GM23338 (cell line): ENCODE measurements at regions not wholly inside any gene's neighbourhood (a gene's known extent, or its start where the extent isn't known, plus 50 kb on each side); places are given as distances from the start of the nearest gene placed in this dataset.

Source experiments
- ATAC-seq: fragments of 200-7000 bp; cut with Tn5 transposase; 3 replicates; pipeline ENCODE4 v1.9.1; 2020
- DNase-seq: peaks from one replicate; pipeline ENCODE4 v3.0.0-alpha.2; 2015; ENCODE audit warnings: low spot score
- H2AFZ ChIP-seq: fragments of 200-600 bp; sonication (generic); 2 replicates; pipeline ENCODE4 v1.8.0; 2016; ENCODE audit warnings: antibody characterized with exemption, mild to moderate bottlenecking, moderate library complexity
- H3F3A ChIP-seq: fragments of 200-600 bp; sonication (generic); replicated peaks from 2 replicates; pipeline ENCODE4 v1.8.0; 2017; ENCODE audit warnings: antibody characterized with exemption, mixed run types, low read depth
- H3K27ac ChIP-seq: fragments of 200-600 bp; sonication (generic); 2 replicates; pipeline ENCODE4 v1.6.1; 2016; ENCODE audit warnings: low read depth
- H3K27me3 ChIP-seq: fragments of 200-600 bp; sonication (generic); 2 replicates; pipeline ENCODE4 v1.8.0; 2016; ENCODE audit warnings: mild to moderate bottlenecking, mixed run types, moderate library complexity; ENCODE audit not compliant: insufficient read depth
- H3K36me3 ChIP-seq: fragments of 200-600 bp; sonication (generic); 2 replicates; pipeline ENCODE4 v1.8.0; 2016; ENCODE audit warnings: mild to moderate bottlenecking; ENCODE audit not compliant: insufficient read depth
- H3K4me1 ChIP-seq: fragments of 200-600 bp; sonication (generic); 2 replicates; pipeline ENCODE4 v1.8.0; 2016; ENCODE audit warnings: mild to moderate bottlenecking, moderate library complexity; ENCODE audit not compliant: insufficient read depth
- H3K4me2 ChIP-seq: fragments of 200-600 bp; sonication (generic); 2 replicates; pipeline ENCODE4 v1.7.1; 2017; ENCODE audit warnings: mixed run types
- H3K4me3 ChIP-seq: fragments of 200-600 bp; sonication (generic); 2 replicates; pipeline ENCODE4 v1.6.1; 2016; ENCODE audit warnings: mixed run types
- H3K79me2 ChIP-seq: fragments of 200-600 bp; sonication (generic); replicated peaks from 2 replicates; pipeline ENCODE4 v1.8.0; 2017; ENCODE audit warnings: mild to moderate bottlenecking; ENCODE audit not compliant: insufficient read depth
- H3K9me2 ChIP-seq: fragments of 200-600 bp; sonication (generic); 2 replicates; pipeline ENCODE4 v1.8.0; 2017; ENCODE audit not compliant: insufficient read depth
- H4K20me1 ChIP-seq: fragments of 200-600 bp; sonication (generic); replicated peaks from 2 replicates; pipeline ENCODE4 v1.8.0; 2017; ENCODE audit warnings: mild to moderate bottlenecking; ENCODE audit not compliant: insufficient read depth
- H3K27ac Mint-ChIP-seq: 2 replicates; pipeline ENCODE4 v1.8.0; 2020; ENCODE audit warnings: inconsistent platforms, mild to moderate bottlenecking, moderate library complexity, mixed read lengths
- H3K27me3 Mint-ChIP-seq: 3 replicates; pipeline ENCODE4 v1.8.0; 2022; ENCODE audit warnings: low read depth, mild to moderate bottlenecking, moderate library complexity, mixed read lengths, inconsistent platforms; ENCODE audit not compliant: insufficient read depth, poor library complexity
- H3K36me3 Mint-ChIP-seq: 3 replicates; pipeline ENCODE4 v1.8.0; 2021; ENCODE audit warnings: low read depth, mild to moderate bottlenecking, inconsistent platforms, moderate library complexity, mixed read lengths
- H3K4me1 Mint-ChIP-seq: 3 replicates; pipeline ENCODE4 v1.8.0; 2020; ENCODE audit warnings: mild to moderate bottlenecking, inconsistent platforms, mixed read lengths
- H3K4me3 Mint-ChIP-seq: 3 replicates; pipeline ENCODE4 v1.8.0; 2021; ENCODE audit warnings: moderate library complexity, mild to moderate bottlenecking, inconsistent platforms, mixed read lengths
- H3K9me3 Mint-ChIP-seq: 3 replicates; pipeline ENCODE4 v1.8.0; 2020; ENCODE audit warnings: moderate library complexity, mild to moderate bottlenecking, inconsistent platforms, mixed read lengths
- CREB1 ChIP-seq: fragments of 250-450 bp; sonication (Bioruptor Pico); IDR thresholded peaks from 2 replicates; pipeline ENCODE4 v1.5.0; 2020; ENCODE audit warnings: low read depth, mild to moderate bottlenecking, moderate library complexity
- EZH2 ChIP-seq: fragments of 200-600 bp; sonication (generic); IDR thresholded peaks from one replicate; pipeline ENCODE4 v1.8.0; 2017; ENCODE audit warnings: antibody characterized with exemption, mild to moderate bottlenecking, low read depth; ENCODE audit not compliant: unreplicated experiment
- EZH2phosphoT487 ChIP-seq: fragments of 200-600 bp; sonication (generic); IDR thresholded peaks from one replicate; pipeline ENCODE4 v1.8.1; 2018; ENCODE audit warnings: antibody characterized with exemption; ENCODE audit not compliant: unreplicated experiment
- JUNB ChIP-seq: IDR thresholded peaks from one replicate; pipeline ENCODE4 v1.6.1; 2016; ENCODE audit warnings: antibody characterized with exemption; ENCODE audit not compliant: unreplicated experiment
- NANOG ChIP-seq: IDR thresholded peaks from 2 replicates; pipeline ENCODE4 v1.6.1; 2016; ENCODE audit warnings: antibody characterized with exemption, borderline replicate concordance
- POLR2AphosphoS5 ChIP-seq: IDR thresholded peaks from 2 replicates; pipeline ENCODE4 v1.6.1; 2016; ENCODE audit warnings: antibody characterized with exemption, low read depth
- STAT1 ChIP-seq: IDR thresholded peaks from one replicate; pipeline ENCODE4 v1.6.1; 2016; ENCODE audit warnings: antibody characterized with exemption; ENCODE audit not compliant: unreplicated experiment
- ZNF331 ChIP-seq: fragments of 250-450 bp; sonication (Bioruptor Pico); IDR thresholded peaks from 2 replicates; pipeline ENCODE4 v1.5.0; 2020; ENCODE audit warnings: low read depth, mild to moderate bottlenecking, moderate library complexity
- TF ChIP-seq, protein P1 (sequence below): IDR thresholded peaks from one replicate; pipeline ENCODE4 v1.6.1; 2018; ENCODE audit warnings: antibody characterized with exemption; ENCODE audit not compliant: unreplicated experiment
- TF ChIP-seq, protein P2 (sequence below): IDR thresholded peaks from 2 replicates; pipeline ENCODE4 v1.6.1; 2016; ENCODE audit warnings: antibody characterized with exemption
- TF ChIP-seq, protein P3 (sequence below): fragments of 250-450 bp; sonication (Bioruptor Pico); IDR thresholded peaks from 2 replicates; pipeline ENCODE4 v1.5.0; 2020; ENCODE audit warnings: mild to moderate bottlenecking, moderate library complexity
- TF ChIP-seq, protein P4 (sequence below), 2 experiments: fragments of 200-600 bp in 1 of 2; sonication (generic) in 1 of 2; conservative IDR thresholded peaks; 2 replicates each; pipeline versions ENCODE4 v1.5.1 to v1.6.1; 2016 to 2017; ENCODE audit warnings: antibody characterized with exemption in 2 of 2, low read depth in 2 of 2, mild to moderate bottlenecking in 2 of 2, moderate library complexity in 1 of 2

DNA sequence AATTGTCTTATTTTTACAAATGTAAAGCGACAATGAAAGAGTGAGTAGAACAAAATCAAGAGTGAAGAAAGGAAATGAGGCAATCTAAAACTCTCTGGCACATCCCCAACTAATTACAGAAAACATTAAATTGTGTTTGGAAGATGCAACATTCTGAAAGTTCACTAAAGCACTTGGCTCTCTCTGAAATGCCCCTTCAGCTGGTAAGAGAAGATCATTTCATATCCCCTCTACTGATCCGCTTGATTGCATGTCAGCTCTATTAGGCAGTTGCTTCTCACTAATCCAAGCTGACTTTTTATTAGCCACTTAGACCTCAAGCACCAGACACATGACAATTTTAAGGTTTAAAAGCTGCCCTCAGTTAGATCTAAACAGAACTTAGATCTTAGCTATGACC, 262.8 kb upstream of the PRMT6 start:
- Histone ChIP-seq H3K27ac (no peak overlapping the region), H3K4me1 (no peaks in the 10 kb centered on the region), H3K4me2 (no peak overlapping the region), H3K4me3 (no peak overlapping the region), H4K20me1 (no peaks in the 10 kb centered on the region), H2AFZ (no peak overlapping the region), H3K36me3 (no peaks in the 10 kb centered on the region), H3K79me2 (no peaks in the 10 kb centered on the region), H3K27me3 (no peaks in the 10 kb centered on the region), H3K9me2 (peaks cover 5% of the 10 kb centered on the region; the same call in 1 of the 2 replicates), H3F3A (no peaks in the 10 kb centered on the region)
- Mint-ChIP-seq H3K27me3 (no peaks in the 10 kb centered on the region), H3K4me3 (no peak overlapping the region), H3K4me1 (no peaks in the 10 kb centered on the region), H3K9me3 (no peaks in the 10 kb centered on the region), H3K27ac (no peak overlapping the region), H3K36me3 (no peaks in the 10 kb centered on the region)
- DNase-seq: no peak
- ATAC-seq: no peak
- TF ChIP-seq, protein P1, sequence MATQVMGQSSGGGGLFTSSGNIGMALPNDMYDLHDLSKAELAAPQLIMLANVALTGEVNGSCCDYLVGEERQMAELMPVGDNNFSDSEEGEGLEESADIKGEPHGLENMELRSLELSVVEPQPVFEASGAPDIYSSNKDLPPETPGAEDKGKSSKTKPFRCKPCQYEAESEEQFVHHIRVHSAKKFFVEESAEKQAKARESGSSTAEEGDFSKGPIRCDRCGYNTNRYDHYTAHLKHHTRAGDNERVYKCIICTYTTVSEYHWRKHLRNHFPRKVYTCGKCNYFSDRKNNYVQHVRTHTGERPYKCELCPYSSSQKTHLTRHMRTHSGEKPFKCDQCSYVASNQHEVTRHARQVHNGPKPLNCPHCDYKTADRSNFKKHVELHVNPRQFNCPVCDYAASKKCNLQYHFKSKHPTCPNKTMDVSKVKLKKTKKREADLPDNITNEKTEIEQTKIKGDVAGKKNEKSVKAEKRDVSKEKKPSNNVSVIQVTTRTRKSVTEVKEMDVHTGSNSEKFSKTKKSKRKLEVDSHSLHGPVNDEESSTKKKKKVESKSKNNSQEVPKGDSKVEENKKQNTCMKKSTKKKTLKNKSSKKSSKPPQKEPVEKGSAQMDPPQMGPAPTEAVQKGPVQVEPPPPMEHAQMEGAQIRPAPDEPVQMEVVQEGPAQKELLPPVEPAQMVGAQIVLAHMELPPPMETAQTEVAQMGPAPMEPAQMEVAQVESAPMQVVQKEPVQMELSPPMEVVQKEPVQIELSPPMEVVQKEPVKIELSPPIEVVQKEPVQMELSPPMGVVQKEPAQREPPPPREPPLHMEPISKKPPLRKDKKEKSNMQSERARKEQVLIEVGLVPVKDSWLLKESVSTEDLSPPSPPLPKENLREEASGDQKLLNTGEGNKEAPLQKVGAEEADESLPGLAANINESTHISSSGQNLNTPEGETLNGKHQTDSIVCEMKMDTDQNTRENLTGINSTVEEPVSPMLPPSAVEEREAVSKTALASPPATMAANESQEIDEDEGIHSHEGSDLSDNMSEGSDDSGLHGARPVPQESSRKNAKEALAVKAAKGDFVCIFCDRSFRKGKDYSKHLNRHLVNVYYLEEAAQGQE: no peak
- no peak for TF ChIP-seq STAT1
- no peak for TF ChIP-seq POLR2AphosphoS5
- TF ChIP-seq ZNF331 (CRISPR knock-in tag): no peak
- no peak for TF ChIP-seq CREB1
- TF ChIP-seq EZH2phosphoT487: no peak
- TF ChIP-seq, protein P2, sequence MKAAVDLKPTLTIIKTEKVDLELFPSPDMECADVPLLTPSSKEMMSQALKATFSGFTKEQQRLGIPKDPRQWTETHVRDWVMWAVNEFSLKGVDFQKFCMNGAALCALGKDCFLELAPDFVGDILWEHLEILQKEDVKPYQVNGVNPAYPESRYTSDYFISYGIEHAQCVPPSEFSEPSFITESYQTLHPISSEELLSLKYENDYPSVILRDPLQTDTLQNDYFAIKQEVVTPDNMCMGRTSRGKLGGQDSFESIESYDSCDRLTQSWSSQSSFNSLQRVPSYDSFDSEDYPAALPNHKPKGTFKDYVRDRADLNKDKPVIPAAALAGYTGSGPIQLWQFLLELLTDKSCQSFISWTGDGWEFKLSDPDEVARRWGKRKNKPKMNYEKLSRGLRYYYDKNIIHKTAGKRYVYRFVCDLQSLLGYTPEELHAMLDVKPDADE: no peak
- TF ChIP-seq, protein P3, sequence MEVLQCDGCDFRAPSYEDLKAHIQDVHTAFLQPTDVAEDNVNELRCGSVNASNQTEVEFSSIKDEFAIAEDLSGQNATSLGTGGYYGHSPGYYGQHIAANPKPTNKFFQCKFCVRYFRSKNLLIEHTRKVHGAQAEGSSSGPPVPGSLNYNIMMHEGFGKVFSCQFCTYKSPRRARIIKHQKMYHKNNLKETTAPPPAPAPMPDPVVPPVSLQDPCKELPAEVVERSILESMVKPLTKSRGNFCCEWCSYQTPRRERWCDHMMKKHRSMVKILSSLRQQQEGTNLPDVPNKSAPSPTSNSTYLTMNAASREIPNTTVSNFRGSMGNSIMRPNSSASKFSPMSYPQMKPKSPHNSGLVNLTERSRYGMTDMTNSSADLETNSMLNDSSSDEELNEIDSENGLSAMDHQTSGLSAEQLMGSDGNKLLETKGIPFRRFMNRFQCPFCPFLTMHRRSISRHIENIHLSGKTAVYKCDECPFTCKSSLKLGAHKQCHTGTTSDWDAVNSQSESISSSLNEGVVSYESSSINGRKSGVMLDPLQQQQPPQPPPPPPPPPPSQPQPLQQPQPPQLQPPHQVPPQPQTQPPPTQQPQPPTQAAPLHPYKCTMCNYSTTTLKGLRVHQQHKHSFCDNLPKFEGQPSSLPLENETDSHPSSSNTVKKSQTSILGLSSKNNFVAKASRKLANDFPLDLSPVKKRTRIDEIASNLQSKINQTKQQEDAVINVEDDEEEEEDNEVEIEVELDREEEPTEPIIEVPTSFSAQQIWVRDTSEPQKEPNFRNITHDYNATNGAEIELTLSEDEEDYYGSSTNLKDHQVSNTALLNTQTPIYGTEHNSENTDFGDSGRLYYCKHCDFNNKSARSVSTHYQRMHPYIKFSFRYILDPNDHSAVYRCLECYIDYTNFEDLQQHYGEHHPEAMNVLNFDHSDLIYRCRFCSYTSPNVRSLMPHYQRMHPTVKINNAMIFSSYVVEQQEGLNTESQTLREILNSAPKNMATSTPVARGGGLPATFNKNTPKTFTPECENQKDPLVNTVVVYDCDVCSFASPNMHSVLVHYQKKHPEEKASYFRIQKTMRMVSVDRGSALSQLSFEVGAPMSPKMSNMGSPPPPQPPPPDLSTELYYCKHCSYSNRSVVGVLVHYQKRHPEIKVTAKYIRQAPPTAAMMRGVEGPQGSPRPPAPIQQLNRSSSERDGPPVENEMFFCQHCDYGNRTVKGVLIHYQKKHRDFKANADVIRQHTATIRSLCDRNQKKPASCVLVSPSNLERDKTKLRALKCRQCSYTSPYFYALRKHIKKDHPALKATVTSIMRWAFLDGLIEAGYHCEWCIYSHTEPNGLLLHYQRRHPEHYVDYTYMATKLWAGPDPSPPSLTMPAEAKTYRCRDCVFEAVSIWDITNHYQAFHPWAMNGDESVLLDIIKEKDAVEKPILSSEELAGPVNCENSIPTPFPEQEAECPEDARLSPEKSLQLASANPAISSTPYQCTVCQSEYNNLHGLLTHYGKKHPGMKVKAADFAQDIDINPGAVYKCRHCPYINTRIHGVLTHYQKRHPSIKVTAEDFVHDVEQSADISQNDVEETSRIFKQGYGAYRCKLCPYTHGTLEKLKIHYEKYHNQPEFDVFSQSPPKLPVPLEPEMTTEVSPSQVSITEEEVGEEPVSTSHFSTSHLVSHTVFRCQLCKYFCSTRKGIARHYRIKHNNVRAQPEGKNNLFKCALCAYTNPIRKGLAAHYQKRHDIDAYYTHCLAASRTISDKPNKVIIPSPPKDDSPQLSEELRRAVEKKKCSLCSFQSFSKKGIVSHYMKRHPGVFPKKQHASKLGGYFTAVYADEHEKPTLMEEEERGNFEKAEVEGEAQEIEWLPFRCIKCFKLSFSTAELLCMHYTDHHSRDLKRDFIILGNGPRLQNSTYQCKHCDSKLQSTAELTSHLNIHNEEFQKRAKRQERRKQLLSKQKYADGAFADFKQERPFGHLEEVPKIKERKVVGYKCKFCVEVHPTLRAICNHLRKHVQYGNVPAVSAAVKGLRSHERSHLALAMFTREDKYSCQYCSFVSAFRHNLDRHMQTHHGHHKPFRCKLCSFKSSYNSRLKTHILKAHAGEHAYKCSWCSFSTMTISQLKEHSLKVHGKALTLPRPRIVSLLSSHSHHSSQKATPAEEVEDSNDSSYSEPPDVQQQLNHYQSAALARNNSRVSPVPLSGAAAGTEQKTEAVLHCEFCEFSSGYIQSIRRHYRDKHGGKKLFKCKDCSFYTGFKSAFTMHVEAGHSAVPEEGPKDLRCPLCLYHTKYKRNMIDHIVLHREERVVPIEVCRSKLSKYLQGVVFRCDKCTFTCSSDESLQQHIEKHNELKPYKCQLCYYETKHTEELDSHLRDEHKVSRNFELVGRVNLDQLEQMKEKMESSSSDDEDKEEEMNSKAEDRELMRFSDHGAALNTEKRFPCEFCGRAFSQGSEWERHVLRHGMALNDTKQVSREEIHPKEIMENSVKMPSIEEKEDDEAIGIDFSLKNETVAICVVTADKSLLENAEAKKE (CRISPR knock-in tag): no peak
- TF ChIP-seq JUNB: no peak
- no peak for TF ChIP-seq NANOG
- TF ChIP-seq EZH2: no peak
- TF ChIP-seq, protein P4, sequence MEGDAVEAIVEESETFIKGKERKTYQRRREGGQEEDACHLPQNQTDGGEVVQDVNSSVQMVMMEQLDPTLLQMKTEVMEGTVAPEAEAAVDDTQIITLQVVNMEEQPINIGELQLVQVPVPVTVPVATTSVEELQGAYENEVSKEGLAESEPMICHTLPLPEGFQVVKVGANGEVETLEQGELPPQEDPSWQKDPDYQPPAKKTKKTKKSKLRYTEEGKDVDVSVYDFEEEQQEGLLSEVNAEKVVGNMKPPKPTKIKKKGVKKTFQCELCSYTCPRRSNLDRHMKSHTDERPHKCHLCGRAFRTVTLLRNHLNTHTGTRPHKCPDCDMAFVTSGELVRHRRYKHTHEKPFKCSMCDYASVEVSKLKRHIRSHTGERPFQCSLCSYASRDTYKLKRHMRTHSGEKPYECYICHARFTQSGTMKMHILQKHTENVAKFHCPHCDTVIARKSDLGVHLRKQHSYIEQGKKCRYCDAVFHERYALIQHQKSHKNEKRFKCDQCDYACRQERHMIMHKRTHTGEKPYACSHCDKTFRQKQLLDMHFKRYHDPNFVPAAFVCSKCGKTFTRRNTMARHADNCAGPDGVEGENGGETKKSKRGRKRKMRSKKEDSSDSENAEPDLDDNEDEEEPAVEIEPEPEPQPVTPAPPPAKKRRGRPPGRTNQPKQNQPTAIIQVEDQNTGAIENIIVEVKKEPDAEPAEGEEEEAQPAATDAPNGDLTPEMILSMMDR (conservative IDR thresholded peaks at IDR 0.05; ENCODE audit: low read depth in 2 of 2): no peak
